Astrocyte of the spinal cord (primary cell): ENCODE measurements at regions not wholly inside any gene's neighbourhood (a gene's known extent, or its start where the extent isn't known, plus 50 kb on each side); places are given as distances from the start of the nearest gene placed in this dataset.
A peak's percentile ranks its signal among the peaks of the same experiment; 100 is the strongest.

Source experiments
- DNase-seq: peaks from one replicate; pipeline ENCODE4 v3.0.0; 2011; ENCODE audit warnings: low read depth, low spot score
- H3K4me3 ChIP-seq: 2 replicates; pipeline ENCODE4 v1.5.1; 2011; ENCODE audit warnings: low read depth, mild to moderate bottlenecking, low read length, moderate library complexity
- in situ Hi-C: cut with HindIII; loops from 2 replicates; pipeline ENCODE4 v1.10.0; 2017; ENCODE audit warnings: low sequenced_read_pairs
- TF ChIP-seq, protein P1 (sequence below): IDR thresholded peaks from 2 replicates; pipeline ENCODE4 v1.5.1; 2012; ENCODE audit warnings: low read depth, mild to moderate bottlenecking, low read length, inconsistent platforms

- no peak overlapping the region for H3K4me3 ChIP-seq
- in situ Hi-C loops, result no loop called here
- TF ChIP-seq, protein P1, sequence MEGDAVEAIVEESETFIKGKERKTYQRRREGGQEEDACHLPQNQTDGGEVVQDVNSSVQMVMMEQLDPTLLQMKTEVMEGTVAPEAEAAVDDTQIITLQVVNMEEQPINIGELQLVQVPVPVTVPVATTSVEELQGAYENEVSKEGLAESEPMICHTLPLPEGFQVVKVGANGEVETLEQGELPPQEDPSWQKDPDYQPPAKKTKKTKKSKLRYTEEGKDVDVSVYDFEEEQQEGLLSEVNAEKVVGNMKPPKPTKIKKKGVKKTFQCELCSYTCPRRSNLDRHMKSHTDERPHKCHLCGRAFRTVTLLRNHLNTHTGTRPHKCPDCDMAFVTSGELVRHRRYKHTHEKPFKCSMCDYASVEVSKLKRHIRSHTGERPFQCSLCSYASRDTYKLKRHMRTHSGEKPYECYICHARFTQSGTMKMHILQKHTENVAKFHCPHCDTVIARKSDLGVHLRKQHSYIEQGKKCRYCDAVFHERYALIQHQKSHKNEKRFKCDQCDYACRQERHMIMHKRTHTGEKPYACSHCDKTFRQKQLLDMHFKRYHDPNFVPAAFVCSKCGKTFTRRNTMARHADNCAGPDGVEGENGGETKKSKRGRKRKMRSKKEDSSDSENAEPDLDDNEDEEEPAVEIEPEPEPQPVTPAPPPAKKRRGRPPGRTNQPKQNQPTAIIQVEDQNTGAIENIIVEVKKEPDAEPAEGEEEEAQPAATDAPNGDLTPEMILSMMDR, result no peak
Measured at GRCh38 chr4:176963121-176963520, 170.4 kb upstream of the VEGFC start.

GRCh38 chr4:176964116-176964691 lies 171.5 kb upstream of the VEGFC start:
- TF ChIP-seq, protein P1, result peak; percentile 24
- no peak for DNase-seq
- in situ Hi-C loops, result no loop called here
- no peak overlapping the region for H3K4me3 ChIP-seq

More at GRCh38 chr4:176963121-176963520, 170.4 kb upstream of the VEGFC start:
- no peak for DNase-seq

- TF ChIP-seq, protein P1, result no peak
- no peak for DNase-seq
- H3K4me3 ChIP-seq, result no peak overlapping the region
- in situ Hi-C loops, result no loop called here
Measured at GRCh38 chr4:176967586-176967985, 174.9 kb upstream of the VEGFC start.

GRCh38 chr4:176968094-176968493 lies 175.4 kb upstream of the VEGFC start:
- TF ChIP-seq, protein P1, result no peak
- in situ Hi-C loops, result no loop called here
- DNase-seq, result no peak

GRCh38 chr4:176969011-176969410 lies 176.3 kb upstream of the VEGFC start:
- no peak for DNase-seq
- TF ChIP-seq, protein P1, result no peak
- no peak overlapping the region for H3K4me3 ChIP-seq
- in situ Hi-C loops, result no loop called here

More at GRCh38 chr4:176968094-176968493, 175.4 kb upstream of the VEGFC start:
- no peak overlapping the region for H3K4me3 ChIP-seq

GRCh38 chr4:176970853-176971252 lies 178.1 kb upstream of the VEGFC start:
- H3K4me3 ChIP-seq, result no peak overlapping the region
- DNase-seq, result no peak
- in situ Hi-C loops, result no loop called here
- TF ChIP-seq, protein P1, result no peak
